GM18868 (cell line): ENCODE measurements at regions not wholly inside any gene's neighbourhood (a gene's known extent, or its start where the extent isn't known, plus 50 kb on each side); places are given as distances from the start of the nearest gene placed in this dataset.

Experiments used
- ATAC-seq: cut with Tn5 transposase; IDR thresholded peaks from one replicate; pipeline ENCODE4 v1.9.1; 2021; ENCODE audit warnings: mild to moderate bottlenecking, moderate library complexity; ENCODE audit not compliant: unreplicated experiment

- no peak for ATAC-seq
Observed at GRCh38 chr5:120988941-120989340, 524.8 kb downstream of the PRR16 start.

- ATAC-seq: no peak
Observed at GRCh38 chr5:120991569-120991968, 527.5 kb downstream of the PRR16 start.

DNA sequence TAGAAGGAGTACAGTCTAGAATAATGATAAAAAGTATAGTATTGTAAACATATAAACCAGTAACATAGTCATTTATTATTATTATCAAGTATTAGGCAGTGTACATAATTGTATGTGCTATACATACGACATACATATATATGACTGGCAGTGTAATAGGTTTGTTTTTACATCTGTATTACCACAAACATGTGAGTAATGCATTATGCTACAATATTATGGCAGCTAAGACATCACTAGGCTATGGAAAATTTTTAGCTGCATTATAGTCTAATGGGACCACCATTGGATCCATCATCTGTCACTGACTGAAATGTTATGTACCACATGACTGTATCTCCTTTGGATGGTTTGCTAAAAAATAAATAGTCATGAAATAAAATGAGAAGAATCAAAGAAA lies 530.0 kb downstream of the PRR16 start:
- no peak for ATAC-seq

GRCh38 chr5:120999550-120999949 lies 535.5 kb downstream of the PRR16 start:
- ATAC-seq: no peak

GRCh38 chr5:121006217-121006616 lies 542.1 kb downstream of the PRR16 start:
- ATAC-seq: no peak

GRCh38 chr5:121008041-121008440 lies 543.9 kb downstream of the PRR16 start:
- no peak for ATAC-seq

DNA sequence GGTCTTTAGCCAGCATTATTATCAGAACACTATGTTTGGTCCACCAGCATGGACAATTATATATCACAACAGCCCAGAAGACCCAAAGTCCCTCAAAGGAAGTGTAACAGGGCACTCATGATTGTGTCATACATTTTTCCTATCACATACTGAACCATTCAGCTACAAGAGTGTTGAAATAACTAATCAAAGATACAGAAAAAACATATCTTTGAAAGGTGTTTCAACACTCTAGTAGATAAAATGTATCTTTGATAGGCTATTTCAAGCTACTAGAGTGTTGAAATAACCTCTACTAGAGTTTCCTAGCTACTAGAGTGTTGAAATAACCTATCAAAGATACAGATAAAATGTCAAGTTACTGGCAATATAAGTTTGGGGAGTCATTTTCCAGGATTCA lies 545.0 kb downstream of the PRR16 start:
- no peak for ATAC-seq

DNA sequence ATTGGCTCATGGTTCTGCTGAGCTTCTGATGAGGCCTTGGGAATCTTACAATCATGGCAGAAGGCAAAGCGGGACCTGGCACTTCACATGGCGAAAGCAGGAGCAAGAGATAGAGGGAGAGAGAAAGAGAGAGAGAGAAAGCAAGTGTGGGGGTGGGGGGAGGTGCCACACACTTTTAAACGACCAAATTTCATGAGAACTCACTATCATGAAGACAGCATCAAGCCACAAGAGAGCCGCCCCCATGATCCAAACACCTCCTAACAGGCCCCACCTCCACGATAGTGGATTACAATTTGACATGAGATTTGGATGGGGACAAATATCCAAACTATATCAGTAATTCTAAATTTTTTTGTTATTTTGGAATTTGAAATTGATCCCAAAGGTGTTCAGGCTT lies 553.9 kb downstream of the PRR16 start:
- ATAC-seq: no peak

DNA sequence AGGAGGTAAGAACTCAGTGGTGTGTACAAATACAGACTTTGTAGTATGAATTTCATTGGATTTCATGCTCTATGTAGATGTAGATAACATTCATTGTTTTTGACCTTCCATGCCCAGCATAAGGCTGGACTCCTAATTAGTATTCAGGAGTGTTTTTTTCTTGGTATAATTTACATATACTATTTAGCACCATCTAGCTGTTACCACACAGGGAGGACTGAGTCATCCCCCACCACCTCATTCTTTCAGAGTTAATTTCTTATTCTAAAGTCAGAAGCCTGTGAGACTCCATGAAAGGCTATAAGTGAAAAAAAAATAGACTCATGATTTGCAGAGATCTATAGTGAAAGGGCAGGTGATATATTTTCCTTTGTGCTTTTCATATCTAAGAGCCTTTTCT lies 555.0 kb downstream of the PRR16 start:
- no peak for ATAC-seq

DNA sequence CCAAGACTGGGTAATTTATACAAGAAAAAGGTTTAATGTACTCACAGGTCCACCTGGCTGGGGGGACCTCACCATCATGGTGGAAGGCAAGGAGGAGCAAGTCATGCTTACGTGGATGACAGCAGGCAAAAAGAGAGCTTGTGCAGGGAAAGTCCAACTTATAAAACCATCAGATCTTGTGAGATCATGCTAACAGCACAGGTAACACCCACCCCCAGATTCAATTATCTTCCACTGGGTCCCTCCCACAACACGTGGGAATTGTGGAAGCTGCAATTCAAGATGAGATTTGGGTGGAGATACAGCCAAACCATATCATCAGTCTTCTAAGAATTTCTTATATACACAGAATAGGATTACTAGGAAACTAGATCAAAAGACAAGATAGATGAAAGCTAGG lies 555.6 kb downstream of the PRR16 start:
- ATAC-seq: no peak

DNA sequence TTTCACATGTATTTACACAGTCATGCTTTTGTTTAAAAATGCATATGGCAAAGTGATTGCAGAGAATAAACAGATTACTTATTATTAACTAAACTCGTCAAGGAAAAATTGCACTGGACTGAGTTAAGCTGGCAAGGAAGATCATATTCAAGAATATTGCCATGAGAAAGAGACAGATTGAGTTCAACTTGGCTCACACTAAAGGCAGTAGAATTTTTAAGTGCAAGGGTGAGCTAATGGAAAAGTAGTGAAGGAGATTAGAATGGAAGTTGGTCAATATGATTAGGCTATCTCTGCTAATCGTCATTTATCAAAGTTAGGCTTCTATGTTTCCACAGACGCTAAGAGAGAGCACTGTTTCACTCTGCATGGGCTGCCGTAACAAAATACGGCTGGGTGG lies 557.6 kb downstream of the PRR16 start:
- ATAC-seq: no peak

DNA sequence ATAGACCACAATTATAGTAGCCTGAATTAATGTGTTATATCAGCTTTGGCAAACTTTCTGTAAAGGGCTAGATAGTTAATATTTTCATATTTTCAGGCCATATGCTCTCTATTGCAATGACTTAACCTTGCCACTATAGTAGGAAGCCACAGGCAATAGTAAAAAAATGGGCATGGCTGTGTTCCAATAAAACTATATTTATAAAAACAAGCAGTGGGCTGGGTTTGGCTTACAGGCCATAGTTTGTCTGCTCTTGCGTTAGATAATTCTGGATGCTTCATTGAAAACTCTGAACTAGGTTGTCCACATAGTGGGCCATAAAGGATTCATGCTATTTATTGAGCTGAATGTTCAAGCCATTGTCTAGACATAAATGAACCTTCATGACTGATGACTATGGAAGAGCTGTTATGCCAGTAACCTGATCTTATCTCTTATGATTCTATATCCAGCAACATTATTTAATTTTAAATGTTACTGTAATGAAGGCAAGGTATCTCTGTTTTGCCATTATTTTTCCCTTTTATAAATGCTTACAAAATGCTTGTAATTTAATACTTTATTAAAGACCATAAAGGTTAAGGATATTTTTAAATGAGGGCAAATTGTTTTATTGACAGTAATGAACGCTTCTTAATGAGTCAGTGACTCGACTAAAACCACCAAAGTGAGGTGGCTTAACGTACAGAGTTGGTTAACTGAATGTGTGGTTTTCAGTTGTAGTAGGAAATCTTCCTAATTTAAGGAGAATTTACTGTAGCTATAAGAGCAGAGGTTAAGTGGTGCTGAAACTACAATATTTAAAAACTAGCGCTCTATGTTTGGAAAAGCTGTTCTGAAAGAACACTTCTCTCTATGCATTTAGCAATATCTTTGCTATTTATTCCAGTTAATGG lies 560.6 kb downstream of the PRR16 start:
- no peak for ATAC-seq

DNA sequence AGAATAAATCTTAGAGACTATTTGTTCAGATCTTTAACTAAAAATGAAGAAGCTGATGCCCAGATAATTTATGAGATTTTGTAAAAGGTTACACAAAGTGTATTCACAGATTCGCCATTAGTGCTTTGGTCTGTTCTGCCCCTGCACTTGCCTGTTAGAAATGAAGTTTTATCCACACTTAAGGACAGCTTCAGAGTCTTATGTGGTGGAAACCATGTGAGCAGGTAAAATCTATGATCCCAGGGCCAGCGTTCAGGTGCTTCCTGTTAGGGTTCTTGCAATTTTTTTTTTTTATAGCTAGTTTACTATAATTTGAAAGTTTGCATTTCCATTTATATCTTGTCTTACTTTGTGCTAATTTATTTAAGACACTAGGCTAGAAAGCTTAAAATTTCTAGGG lies 561.6 kb downstream of the PRR16 start:
- ATAC-seq: no peak

DNA sequence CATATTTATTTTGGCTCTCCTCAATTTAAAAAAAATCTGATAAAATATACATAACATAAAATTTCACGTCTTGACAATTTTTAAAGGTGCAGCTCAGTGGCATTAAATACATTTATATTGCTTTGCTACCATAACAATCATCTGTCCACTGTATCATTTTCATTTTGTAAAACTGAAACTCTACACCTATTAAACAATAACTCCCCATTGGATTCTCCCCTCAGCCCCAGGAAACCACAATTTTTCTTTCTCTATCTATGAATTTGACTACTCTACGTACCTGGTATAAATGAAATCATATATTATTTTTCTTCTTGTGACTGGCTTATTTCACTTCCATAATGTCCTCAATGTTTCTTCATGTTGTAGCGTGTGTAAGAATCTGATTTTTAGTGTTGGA lies 563.5 kb downstream of the PRR16 start:
- no peak for ATAC-seq

DNA sequence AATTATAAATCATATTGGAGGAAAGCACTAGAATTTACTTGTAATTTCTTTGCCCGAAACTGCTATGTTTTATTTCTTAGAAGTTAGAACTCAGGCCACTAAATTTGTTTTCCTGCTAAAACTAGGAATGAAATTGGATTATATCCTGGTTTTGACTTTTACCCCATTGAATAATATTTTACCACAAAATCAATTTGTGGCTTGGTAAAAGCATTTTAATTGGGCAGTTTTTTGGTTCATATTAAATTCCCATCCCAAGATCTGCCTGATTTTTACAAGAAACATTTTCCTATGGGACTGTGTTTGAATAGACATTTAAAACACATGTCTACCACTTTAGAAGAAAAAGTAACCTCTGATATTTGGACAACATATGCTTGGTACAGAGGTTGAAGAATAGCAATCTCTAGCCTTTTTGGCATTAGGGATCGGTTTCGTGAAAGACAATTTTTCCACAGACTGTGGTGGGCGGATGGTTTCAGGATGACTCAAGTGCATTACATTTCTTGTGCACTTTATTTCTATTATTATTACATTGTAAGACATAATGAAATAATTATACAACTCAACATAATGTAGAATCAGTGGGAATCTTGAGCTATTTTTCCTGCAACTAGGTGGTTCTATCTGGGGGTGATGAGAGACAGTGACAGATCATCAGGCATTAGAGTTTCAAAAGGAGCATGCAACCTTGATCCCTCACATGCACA lies 565.6 kb downstream of the PRR16 start:
- ATAC-seq: no peak

- ATAC-seq: no peak
Observed at GRCh38 chr5:121031491-121031890, 567.4 kb downstream of the PRR16 start.

DNA sequence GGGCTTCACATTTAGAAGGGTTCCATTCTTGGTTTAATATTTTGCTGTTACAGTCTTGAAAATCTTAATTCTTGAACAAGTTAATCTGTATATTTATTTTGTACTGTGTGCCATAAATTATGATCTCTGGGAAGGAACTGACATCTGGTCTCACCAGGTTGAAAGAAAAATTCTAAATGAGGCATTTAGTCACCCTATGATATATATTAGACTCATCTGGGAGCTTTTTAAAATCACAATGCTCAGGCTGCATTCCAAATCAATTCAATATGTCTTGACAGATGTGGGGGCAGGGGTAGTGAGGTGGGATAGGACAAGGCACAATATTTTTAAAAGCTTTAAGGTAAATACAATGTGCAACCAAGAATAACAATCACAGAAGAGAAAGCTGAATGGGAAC lies 569.2 kb downstream of the PRR16 start:
- ATAC-seq: no peak

DNA sequence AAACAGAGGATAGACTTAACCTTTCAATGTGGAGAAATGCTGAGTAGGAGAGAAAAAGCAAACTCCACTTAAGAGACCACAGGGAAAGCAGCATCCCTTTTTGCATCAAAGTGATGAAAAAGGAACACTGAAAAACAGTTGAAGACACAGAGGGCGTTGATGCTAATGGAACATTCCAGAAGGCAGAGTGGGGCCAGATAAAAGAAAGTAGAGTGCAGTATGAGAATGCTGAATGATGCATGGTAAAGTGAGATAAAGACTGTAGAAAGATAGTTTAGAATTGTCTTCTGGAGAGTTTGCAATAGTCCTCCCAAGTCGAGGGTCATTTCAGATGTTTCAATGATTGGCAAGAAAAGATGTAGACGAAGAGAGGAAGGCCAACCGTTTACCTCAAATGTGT lies 574.3 kb downstream of the PRR16 start:
- no peak for ATAC-seq

- no peak for ATAC-seq
Observed at GRCh38 chr5:121049971-121050370, 585.9 kb downstream of the PRR16 start.

DNA sequence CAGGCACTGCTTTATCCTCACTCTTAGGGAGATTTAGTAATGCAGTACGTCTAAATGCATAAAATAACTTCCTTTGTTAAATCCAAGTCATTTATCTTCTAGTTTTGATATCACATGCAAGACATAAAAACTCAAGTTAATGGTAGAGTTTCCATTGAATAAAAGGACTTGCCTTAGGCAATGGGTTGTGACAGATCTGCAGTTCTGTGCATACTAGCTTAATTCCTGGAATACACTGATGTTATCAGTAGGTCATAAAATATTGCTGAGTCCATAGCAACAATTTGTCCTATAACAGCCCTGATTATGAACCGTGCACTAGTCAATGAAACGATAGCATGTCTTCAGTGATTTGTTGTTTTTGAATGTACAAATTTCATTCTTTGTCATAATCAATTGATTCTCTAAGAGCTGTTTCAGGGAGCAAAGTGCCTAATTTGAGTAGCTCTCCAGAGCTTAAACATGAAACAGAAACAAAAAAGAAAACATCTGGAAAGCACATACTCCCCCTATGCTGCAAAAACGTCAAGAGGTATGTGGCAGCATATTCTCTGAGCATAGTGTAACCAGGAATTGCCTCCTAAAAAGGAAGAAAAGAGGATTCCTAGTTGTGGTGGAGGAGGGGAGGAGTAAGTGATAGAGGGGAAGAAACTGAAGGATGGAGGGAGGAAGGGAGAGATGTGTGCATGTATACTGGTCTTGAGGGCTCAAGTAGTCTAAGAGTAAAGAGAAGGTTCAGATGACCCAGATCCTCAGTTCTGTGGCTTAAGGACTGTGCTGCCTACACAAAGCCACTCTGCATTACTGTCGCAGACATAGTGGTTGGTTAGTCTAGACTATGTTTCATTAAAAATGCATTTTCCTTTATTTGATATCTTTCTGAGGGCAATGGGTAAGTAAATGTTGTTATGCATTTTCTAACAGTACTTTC lies 589.2 kb downstream of the PRR16 start:
- ATAC-seq: no peak

DNA sequence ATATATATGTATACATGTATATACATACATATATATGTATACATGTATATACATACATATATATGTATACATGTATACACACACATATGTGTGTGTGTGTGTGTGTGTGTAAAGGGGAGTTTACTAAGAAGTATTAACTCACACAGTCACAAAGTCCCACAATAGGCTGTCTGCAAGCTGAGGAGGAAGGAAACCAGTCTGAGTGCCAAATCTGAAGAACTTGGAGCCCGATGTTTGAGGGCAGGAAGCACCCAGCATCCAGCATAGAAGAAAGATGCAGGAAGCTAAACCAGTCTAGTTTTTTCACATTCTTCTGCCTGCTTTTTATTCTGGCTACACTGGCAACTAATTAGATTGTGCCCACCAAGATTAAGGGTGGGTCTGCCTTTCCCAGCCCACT lies 591.5 kb downstream of the PRR16 start:
- no peak for ATAC-seq
